Neutrophil (primary cell): ENCODE measurements at regions not wholly inside any gene's neighbourhood (a gene's known extent, or its start where the extent isn't known, plus 50 kb on each side); places are given as distances from the start of the nearest gene placed in this dataset.

Experiments
- H3K27ac ChIP-seq: fragments of 200-600 bp; sonication (generic); 2 replicates; pipeline ENCODE4 v1.5.1; 2016; ENCODE audit warnings: mild to moderate bottlenecking, moderate library complexity
- H3K27me3 ChIP-seq: fragments of 200-600 bp; sonication (generic); 2 replicates; pipeline ENCODE4 v1.6.0; 2016; ENCODE audit warnings: mild to moderate bottlenecking
- H3K36me3 ChIP-seq: fragments of 200-600 bp; sonication (generic); 2 replicates; pipeline ENCODE4 v1.5.1; 2017
- H3K4me1 ChIP-seq, 2 experiments: fragments of 200-600 bp in 1 of 2; sonication (generic) in 1 of 2; 1 replicate in 1 of 2; 2 replicates in 1 of 2; pipeline versions ENCODE4 v1.5.1 to v1.6.1; 2013 to 2016; ENCODE audit warnings: low read depth in 1 of 2, low read length in 1 of 2, mild to moderate bottlenecking in 1 of 2, moderate library complexity in 1 of 2; ENCODE audit not compliant: control insufficient read depth in 1 of 2, insufficient read depth in 1 of 2
- H3K4me3 ChIP-seq, 2 experiments: fragments of 200-600 bp in 1 of 2; sonication (generic) in 1 of 2; 1 replicate in 1 of 2; 2 replicates in 1 of 2; pipeline ENCODE4 v1.5.1; 2013 to 2016; ENCODE audit warnings: low read depth in 1 of 2, low read length in 1 of 2, mild to moderate bottlenecking in 1 of 2, moderate library complexity in 1 of 2
- H3K9me3 ChIP-seq: fragments of 200-600 bp; sonication (generic); 2 replicates; pipeline ENCODE4 v1.5.1; 2016
- TF ChIP-seq, protein P1 (sequence below): fragments of 200-600 bp; sonication (generic); IDR thresholded peaks from 2 replicates; pipeline ENCODE4 v1.5.1; 2016; ENCODE audit warnings: antibody characterized with exemption

DNA sequence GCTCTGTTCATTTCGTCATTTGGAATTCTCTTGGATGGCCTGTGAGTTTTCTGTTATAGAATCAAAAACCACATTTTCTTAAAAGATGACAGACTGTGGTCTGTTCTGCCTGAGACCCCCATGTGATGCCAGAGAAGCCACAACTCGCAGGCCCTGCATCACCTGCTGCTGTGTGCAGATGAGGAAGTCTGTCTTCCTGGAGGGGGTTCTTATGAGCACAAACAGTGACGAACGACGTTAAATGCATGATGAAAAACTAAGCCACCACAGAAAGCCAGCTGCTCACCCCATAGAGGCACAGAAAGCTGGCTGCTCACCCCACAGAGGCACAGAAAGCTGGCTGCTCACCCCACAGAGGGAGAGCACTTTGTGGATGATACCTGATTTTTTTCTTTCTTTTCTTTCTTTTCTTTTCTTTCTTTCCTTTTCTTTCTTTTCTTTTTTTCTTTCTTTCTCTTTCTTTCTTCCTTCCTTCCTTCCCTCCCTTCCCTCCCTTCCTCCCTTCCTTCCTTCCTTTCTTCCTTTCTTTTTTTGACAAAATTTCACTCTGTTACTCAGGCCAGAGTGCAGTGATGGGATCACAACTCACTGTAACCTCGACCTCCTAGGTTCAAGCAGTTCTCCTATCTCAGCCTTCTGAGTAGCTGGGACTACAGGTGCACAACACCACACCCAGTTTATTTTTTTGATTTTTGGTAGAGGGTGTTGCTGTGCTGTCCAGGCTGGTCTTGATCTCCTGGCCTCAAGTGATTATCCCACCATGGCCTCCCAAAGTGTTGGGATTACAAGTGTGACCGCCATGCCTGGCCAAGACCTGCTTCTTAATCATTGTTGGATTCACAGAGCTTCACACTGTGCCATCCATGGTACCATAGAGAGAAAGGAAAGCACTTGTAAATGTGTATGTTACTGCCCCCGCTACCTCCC is 1191.4 kb downstream of the UQCRFS1 start:
- Histone ChIP-seq H3K9me3 (no peaks in the 10 kb centered on the region), H3K4me1 (no peaks in the 10 kb centered on the region), H3K27ac (no peak overlapping the region), H3K27me3 (no peaks in the 10 kb centered on the region), H3K4me3 (no peak overlapping the region), H3K36me3 (no peaks in the 10 kb centered on the region)
- TF ChIP-seq, protein P1, sequence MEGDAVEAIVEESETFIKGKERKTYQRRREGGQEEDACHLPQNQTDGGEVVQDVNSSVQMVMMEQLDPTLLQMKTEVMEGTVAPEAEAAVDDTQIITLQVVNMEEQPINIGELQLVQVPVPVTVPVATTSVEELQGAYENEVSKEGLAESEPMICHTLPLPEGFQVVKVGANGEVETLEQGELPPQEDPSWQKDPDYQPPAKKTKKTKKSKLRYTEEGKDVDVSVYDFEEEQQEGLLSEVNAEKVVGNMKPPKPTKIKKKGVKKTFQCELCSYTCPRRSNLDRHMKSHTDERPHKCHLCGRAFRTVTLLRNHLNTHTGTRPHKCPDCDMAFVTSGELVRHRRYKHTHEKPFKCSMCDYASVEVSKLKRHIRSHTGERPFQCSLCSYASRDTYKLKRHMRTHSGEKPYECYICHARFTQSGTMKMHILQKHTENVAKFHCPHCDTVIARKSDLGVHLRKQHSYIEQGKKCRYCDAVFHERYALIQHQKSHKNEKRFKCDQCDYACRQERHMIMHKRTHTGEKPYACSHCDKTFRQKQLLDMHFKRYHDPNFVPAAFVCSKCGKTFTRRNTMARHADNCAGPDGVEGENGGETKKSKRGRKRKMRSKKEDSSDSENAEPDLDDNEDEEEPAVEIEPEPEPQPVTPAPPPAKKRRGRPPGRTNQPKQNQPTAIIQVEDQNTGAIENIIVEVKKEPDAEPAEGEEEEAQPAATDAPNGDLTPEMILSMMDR: no peak

DNA sequence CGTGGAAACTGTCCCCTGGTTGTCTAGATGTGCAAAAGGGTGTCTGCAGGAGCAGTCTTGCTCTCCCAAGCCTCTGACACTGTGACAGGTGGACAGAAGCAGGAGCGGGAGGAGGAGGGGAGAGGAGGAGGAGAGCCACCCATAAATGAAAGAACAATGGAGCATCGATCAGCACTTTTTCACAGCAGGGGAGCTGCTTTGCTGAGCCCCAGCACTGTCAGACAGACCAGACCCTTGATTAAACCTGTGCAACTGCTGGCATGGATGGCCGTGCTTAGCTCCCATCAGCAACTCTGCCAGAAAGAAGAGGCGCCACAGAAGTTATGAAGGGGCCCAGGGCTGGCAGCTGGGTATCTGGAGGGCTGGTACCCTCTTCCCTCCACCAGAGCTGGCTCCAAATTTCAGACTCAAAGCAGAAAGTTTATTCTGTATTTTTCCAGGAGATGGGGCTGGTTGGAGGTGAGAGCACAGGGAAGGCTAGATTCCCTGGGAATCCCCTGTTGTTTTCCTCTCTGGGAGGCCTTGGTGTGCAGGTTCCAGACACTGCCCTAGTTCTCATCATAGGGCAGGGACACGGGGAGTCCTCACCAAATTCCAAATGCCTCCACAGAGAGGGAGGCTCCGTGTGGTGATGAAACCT is 1192.2 kb downstream of the UQCRFS1 start:
- no peaks in the 10 kb centered on the region for H3K4me1 ChIP-seq
- no peak overlapping the region for H3K27ac ChIP-seq
- no peaks in the 10 kb centered on the region for H3K36me3 ChIP-seq
- no peak overlapping the region for H3K4me3 ChIP-seq
- no peaks in the 10 kb centered on the region for H3K9me3 ChIP-seq
- TF ChIP-seq, protein P1: no peak
- H3K27me3 ChIP-seq: no peaks in the 10 kb centered on the region

DNA sequence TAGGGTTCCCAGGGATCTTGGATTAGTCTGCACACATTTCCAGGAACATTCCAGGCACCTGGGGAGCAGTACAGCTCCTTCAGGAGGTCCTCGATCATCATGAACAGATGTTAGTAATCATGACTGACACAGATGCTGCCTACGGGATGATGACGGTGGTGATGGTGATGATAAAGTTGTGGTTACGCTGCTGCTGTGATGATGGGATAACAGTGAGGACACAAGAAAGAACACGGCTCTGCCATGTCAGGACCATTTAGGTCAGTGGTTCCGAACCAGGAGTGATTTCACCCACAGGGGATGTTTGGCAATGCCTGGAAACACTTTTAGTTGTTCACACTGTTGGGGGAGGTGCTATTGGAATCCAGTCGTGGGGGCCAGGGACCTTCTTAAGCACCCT is 1193.0 kb downstream of the UQCRFS1 start:
- Histone ChIP-seq H3K4me1 (no peaks in the 10 kb centered on the region), H3K27ac (no peak overlapping the region), H3K36me3 (no peaks in the 10 kb centered on the region), H3K4me3 (no peak overlapping the region), H3K27me3 (no peaks in the 10 kb centered on the region), H3K9me3 (no peaks in the 10 kb centered on the region)
- TF ChIP-seq, protein P1: no peak

DNA sequence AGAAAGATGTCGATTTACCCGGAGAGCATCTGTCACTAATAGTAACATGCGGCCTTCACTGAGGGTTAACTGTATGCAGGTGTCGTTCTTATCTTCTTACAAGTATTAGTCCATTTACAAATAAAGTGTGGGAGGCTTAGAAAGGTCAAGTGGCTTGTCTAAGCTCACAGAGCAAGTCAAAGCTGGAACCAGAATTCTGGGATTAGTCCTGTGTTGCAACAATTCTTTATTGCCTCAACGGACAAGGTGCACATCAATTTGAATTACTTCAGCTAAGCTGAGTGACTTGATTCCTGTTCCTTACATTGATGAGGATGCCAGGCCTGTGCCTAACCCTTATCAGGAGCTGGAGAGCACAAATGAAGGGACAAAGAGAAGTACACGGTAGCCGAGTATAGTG is 1193.6 kb downstream of the UQCRFS1 start:
- Histone ChIP-seq H3K9me3 (no peaks in the 10 kb centered on the region), H3K4me1 (no peaks in the 10 kb centered on the region), H3K27ac (no peak overlapping the region), H3K27me3 (no peaks in the 10 kb centered on the region), H3K4me3 (no peak overlapping the region), H3K36me3 (no peaks in the 10 kb centered on the region)
- TF ChIP-seq, protein P1: no peak

DNA sequence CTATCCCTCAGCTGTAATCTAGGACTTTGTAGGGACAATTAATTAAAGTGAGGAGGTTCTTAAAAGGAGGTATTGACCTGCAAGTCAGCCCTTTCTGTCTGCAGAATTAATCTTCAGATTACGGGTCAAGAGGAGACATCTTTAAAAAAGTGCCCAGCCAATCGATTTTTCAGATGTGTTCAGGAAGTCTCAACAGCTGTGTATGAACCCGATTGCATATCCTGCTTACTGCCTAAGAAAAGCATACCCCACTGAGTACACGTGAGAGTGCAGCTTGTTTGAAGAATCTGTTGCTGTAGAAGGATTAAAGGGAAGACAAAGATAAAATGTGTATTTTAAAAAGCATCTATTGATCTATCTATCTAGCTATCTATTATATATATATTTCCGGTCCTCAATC is 1194.5 kb downstream of the UQCRFS1 start:
- no peaks in the 10 kb centered on the region for H3K27me3 ChIP-seq
- H3K9me3 ChIP-seq: no peaks in the 10 kb centered on the region
- TF ChIP-seq, protein P1: no peak
- no peaks in the 10 kb centered on the region for H3K36me3 ChIP-seq
- no peak overlapping the region for H3K27ac ChIP-seq
- H3K4me3 ChIP-seq: no peak overlapping the region
- no peaks in the 10 kb centered on the region for H3K4me1 ChIP-seq
